ENCODE measurements at regions not wholly inside any gene's neighbourhood (a gene's known extent, or its start where the extent isn't known, plus 50 kb on each side); places are given as distances from the start of the nearest gene placed in this dataset.

DNA sequence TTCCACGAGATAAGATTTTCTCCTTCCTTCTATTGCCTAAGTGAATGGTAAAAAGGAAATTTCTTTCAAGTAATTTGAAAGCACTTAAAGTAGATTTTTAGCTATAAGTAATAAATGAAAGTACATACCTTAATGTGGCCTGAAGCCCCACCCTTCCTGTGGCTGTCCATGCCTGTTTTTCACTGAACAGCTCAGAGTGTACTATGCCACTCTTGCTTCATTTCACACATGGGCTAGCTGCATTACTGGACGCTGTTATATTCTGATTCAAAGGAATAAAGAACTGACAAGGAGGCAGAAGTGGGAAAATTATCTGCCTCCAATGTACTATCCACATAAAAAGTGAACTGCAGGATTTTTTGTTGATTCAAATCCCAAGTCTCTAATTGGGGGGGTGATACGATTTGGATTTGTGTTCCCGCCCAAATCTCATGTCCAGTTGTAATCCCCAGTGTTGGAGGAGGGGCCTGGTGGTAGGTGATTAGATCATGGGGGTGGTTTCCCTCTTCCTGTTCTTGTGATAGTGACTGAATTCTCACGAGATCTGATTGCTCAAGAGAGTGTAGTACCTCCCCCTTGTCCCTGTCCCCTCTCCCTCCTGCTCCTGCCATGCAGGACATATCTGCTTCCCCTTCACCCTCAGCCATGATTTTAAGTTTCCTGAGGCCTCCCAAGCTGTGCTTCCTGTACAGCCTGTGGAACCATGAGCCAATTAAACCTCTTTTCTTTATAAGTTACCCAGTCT lies 154.7 kb upstream of the SGCG start:
- POLR2A ChIA-PET (ENCODE audit: unreplicated experiment), result no interaction called here
- no peak overlapping the region for H2AK5ac ChIP-seq (ENCODE audit: low read depth, low read length)
- in situ Hi-C loops (cut with MboI; ENCODE audit: low sequenced_read_pairs), result no loop called here

More for the DNA sequence above, 154.7 kb upstream of the SGCG start:
- no CpG with 5 or more reads among the region's 5 CpGs for WGBS, 2 experiments (ENCODE audit: extremely low coverage in 2 of 2, insufficient read length in 1 of 2)
- Histone ChIP-seq H3K9ac (ENCODE audit: low read depth, low read length) (no peak overlapping the region), H3K23ac (ENCODE audit: low read depth, low read length) (no peak overlapping the region), H2AFZ (replicated peaks; ENCODE audit: low read length, poor library complexity) (no peak overlapping the region), H2BK120ac (ENCODE audit: low read depth, low read length) (no peak overlapping the region), H3K4ac (ENCODE audit: low read depth, low read length) (no peak overlapping the region), H3K56ac (ENCODE audit: extremely low read depth, insufficient read depth, low read length) (no peak overlapping the region), H4K91ac (ENCODE audit: insufficient read depth, low read depth, low read length) (no peak overlapping the region), H2BK20ac (ENCODE audit: low read depth, low read length) (no peak overlapping the region), H3K4me1 (ENCODE audit: control insufficient read depth, insufficient read depth, low read length) (no peaks in the 10 kb centered on the region), H3K9me1 (ENCODE audit: insufficient read depth, low read length) (no peaks in the 10 kb centered on the region), H2BK15ac (ENCODE audit: low read depth, low read length) (no peak overlapping the region), H4K5ac (ENCODE audit: low read depth, low read length) (no peak overlapping the region), H2AK9ac (replicated peaks; ENCODE audit: low read depth, low read length, poor library complexity) (no peak overlapping the region), H3K27me3 (ENCODE audit: control insufficient read depth, insufficient read depth, low read length) (no peaks in the 10 kb centered on the region), H3K27ac (ENCODE audit: insufficient read depth, low read length) (no peak overlapping the region), H3K4me3 (ENCODE audit: insufficient read depth, low read depth, low read length) (no peak overlapping the region), H4K8ac (ENCODE audit: low read depth in 2 of 2, low read length in 2 of 2) (no peak overlapping the region), H3K36me3 (ENCODE audit: control insufficient read depth, insufficient read depth, low read length) (no peaks in the 10 kb centered on the region), H3K79me1 (ENCODE audit: low read depth in 1 of 2, low read length in 2 of 2) (no peaks in the 10 kb centered on the region), H3K18ac (ENCODE audit: low read depth, low read length) (no peak overlapping the region), H4K20me1 (ENCODE audit: insufficient read depth, low read length) (no peaks in the 10 kb centered on the region), H3K14ac (replicated peaks; ENCODE audit: low read depth, low read length) (no peak overlapping the region), H3K9me3 (ENCODE audit: control insufficient read depth, insufficient read depth, low read length) (no peaks in the 10 kb centered on the region), H2BK5ac (ENCODE audit: low read depth, low read length, poor library complexity, severe bottlenecking) (no peak overlapping the region), H3K4me2 (ENCODE audit: low read depth, low read length) (no peak overlapping the region)
- ATAC-seq (ENCODE audit: low read depth) (no peak), DNase-seq (no peak)
- intact Hi-C loops (cut with micrococcal nuclease) (no loop called here), dilution Hi-C loops (cut with HindIII; ENCODE audit: low sequenced_read_pairs, unreplicated experiment) (no loop called here)
- CTCF ChIA-PET, result interaction anchor here (0.7 kb wide), 1 partner anchor 942 kb away, joined by 3 read pairs; no protein-coding TSS in a partner anchor
- no TSS peak for BruUV-seq (replicated peaks)
- TF ChIP-seq RAD21 (IDR thresholded peaks at IDR 0.05; ENCODE audit: low read length) (no peak), RCOR1 (IDR thresholded peaks at IDR 0.05; ENCODE audit: insufficient replicate concordance, low read length) (no peak)
